Liver (tissue), 8 donors: ENCODE measurements at regions not wholly inside any gene's neighbourhood (a gene's known extent, or its start where the extent isn't known, plus 50 kb on each side); places are given as distances from the start of the nearest gene placed in this dataset.

Experiments
- DNase-seq: peaks from one replicate; pipeline ENCODE4 v3.0.0-alpha.2; 2017; ENCODE audit warnings: low spot score
- H3K27ac ChIP-seq, 2 donors: one replicate each; pipeline ENCODE4 v1.7.0; 2013; ENCODE audit warnings: inconsistent platforms in 2 of 2, low read length in 2 of 2, control low read depth in 1 of 2, low read depth in 1 of 2, mild to moderate bottlenecking in 1 of 2
- H3K27me3 ChIP-seq, 4 donors: one replicate each; pipeline versions ENCODE4 v1.6.1 to v1.7.0; 2013; ENCODE audit warnings: low read length in 3 of 4, inconsistent platforms in 1 of 4, mild to moderate bottlenecking in 1 of 4, moderate library complexity in 1 of 4; ENCODE audit not compliant: control insufficient read depth in 4 of 4, insufficient read depth in 4 of 4
- H3K36me3 ChIP-seq, 4 donors: one replicate each; pipeline versions ENCODE4 v1.6.1 to v1.7.0; 2013; ENCODE audit warnings: low read length in 3 of 4, mild to moderate bottlenecking in 3 of 4, low read depth in 1 of 4, moderate library complexity in 1 of 4; ENCODE audit not compliant: control insufficient read depth in 4 of 4, insufficient read depth in 3 of 4
- H3K4me1 ChIP-seq, 4 donors: one replicate each; pipeline versions ENCODE4 v1.6.1 to v1.7.0; 2013; ENCODE audit warnings: low read length in 3 of 4, mild to moderate bottlenecking in 3 of 4, moderate library complexity in 1 of 4; ENCODE audit not compliant: control insufficient read depth in 4 of 4, insufficient read depth in 4 of 4
- H3K4me3 ChIP-seq, 3 donors: one replicate each; pipeline versions ENCODE4 v1.6.1 to v1.7.0; 2013; ENCODE audit warnings: low read length in 3 of 3, control low read depth in 1 of 3, low read depth in 1 of 3, mild to moderate bottlenecking in 1 of 3
- H3K9ac ChIP-seq, 2 donors: one replicate each; pipeline ENCODE4 v1.7.0; 2013; ENCODE audit warnings: low read length in 2 of 2, mild to moderate bottlenecking in 2 of 2, moderate library complexity in 2 of 2, control low read depth in 1 of 2, low read depth in 1 of 2
- H3K9me3 ChIP-seq, 4 donors: one replicate each; pipeline versions ENCODE4 v1.6.1 to v1.7.0; 2013; ENCODE audit warnings: low read length in 3 of 4; ENCODE audit not compliant: control insufficient read depth in 4 of 4
- ATF3 ChIP-seq: IDR thresholded peaks from 2 replicates; pipeline ENCODE4 v1.6.1; 2016; ENCODE audit warnings: antibody characterized with exemption
- EGR1 ChIP-seq, 2 donors: IDR thresholded peaks; 2 replicates each; pipeline ENCODE4 v1.6.1; 2016 to 2018; ENCODE audit warnings: antibody characterized with exemption in 2 of 2, low read depth in 2 of 2
- FOXA1 ChIP-seq: IDR thresholded peaks from 2 replicates; pipeline ENCODE4 v1.6.1; 2016; ENCODE audit warnings: antibody characterized with exemption
- GABPA ChIP-seq, 2 donors: IDR thresholded peaks in 1 of 2; conservative IDR thresholded peaks in 1 of 2; 2 replicates each; pipeline ENCODE4 v1.6.1; 2016; ENCODE audit warnings: antibody characterized with exemption in 2 of 2, mild to moderate bottlenecking in 1 of 2, moderate library complexity in 1 of 2
- HNF4A ChIP-seq, 2 donors: conservative IDR thresholded peaks; 2 replicates each; pipeline ENCODE4 v1.6.1; 2016; ENCODE audit warnings: antibody characterized with exemption in 2 of 2, mild to moderate bottlenecking in 2 of 2
- HNF4G ChIP-seq: IDR thresholded peaks from 2 replicates; pipeline ENCODE4 v1.6.1; 2016; ENCODE audit warnings: antibody characterized with exemption
- JUND ChIP-seq, 2 donors: IDR thresholded peaks; 2 replicates each; pipeline ENCODE4 v1.6.1; 2016; ENCODE audit warnings: antibody characterized with exemption in 2 of 2
- MAX ChIP-seq: IDR thresholded peaks from 2 replicates; pipeline ENCODE4 v1.6.1; 2016; ENCODE audit warnings: antibody characterized with exemption
- NR2F2 ChIP-seq: IDR thresholded peaks from 2 replicates; pipeline ENCODE4 v1.6.1; 2016; ENCODE audit warnings: antibody characterized with exemption
- RAD21 ChIP-seq, 2 donors: IDR thresholded peaks; 2 replicates each; pipeline ENCODE4 v1.6.1; 2016; ENCODE audit warnings: antibody characterized with exemption in 2 of 2, mild to moderate bottlenecking in 2 of 2
- RXRA ChIP-seq, 2 donors: IDR thresholded peaks; 2 replicates each; pipeline ENCODE4 v1.6.1; 2017 to 2018; ENCODE audit warnings: antibody characterized with exemption in 2 of 2, mild to moderate bottlenecking in 1 of 2
- SP1 ChIP-seq: IDR thresholded peaks from 2 replicates; pipeline ENCODE4 v1.6.1; 2018; ENCODE audit warnings: antibody characterized with exemption, mild to moderate bottlenecking
- TAF1 ChIP-seq: conservative IDR thresholded peaks from 2 replicates; pipeline ENCODE4 v1.6.1; 2016; ENCODE audit warnings: antibody characterized with exemption, mild to moderate bottlenecking
- YY1 ChIP-seq: IDR thresholded peaks from 2 replicates; pipeline ENCODE4 v1.6.1; 2016; ENCODE audit warnings: antibody characterized with exemption, mild to moderate bottlenecking
- ZBTB33 ChIP-seq: IDR thresholded peaks from 2 replicates; pipeline ENCODE4 v1.6.1; 2016; ENCODE audit warnings: antibody characterized with exemption
- WGBS: extraction: QIAGEN DNeasy Blood & Tissue Kit; methylation state at CpG from one replicate; pipeline ENCODE4 v1.1.7; 2013; 5-methylcytosine and 5-hydroxymethylcytosine counted together
- TF ChIP-seq, protein P1 (sequence below): fragments of 150-350 bp; IDR thresholded peaks from 2 replicates; pipeline ENCODE4 v1.5.1; 2017; ENCODE audit warnings: improper control_type of control experiment, low read depth, low read length; ENCODE audit not compliant: missing input control
- TF ChIP-seq, protein P2 (sequence below): IDR thresholded peaks from 2 replicates; pipeline ENCODE4 v1.6.1; 2016; ENCODE audit warnings: antibody characterized with exemption, mild to moderate bottlenecking
- donor health status: healthy.
- donor health status: healthy.
- donor health status: healthy.
- donor health status: healthy.
- donor health status: healthy.

- Histone ChIP-seq H3K36me3 (no peaks in the 10 kb centered on the region), H3K27me3 (no peaks in the 10 kb centered on the region), H3K27ac (no peak overlapping the region), H3K9ac (no peak overlapping the region), H3K9me3 (no peaks in the 10 kb centered on the region), H3K4me1 (no peaks in the 10 kb centered on the region), H3K4me3 (no peak overlapping the region)
- no peak for DNase-seq
- no peak for TF ChIP-seq TAF1
- TF ChIP-seq, protein P1, sequence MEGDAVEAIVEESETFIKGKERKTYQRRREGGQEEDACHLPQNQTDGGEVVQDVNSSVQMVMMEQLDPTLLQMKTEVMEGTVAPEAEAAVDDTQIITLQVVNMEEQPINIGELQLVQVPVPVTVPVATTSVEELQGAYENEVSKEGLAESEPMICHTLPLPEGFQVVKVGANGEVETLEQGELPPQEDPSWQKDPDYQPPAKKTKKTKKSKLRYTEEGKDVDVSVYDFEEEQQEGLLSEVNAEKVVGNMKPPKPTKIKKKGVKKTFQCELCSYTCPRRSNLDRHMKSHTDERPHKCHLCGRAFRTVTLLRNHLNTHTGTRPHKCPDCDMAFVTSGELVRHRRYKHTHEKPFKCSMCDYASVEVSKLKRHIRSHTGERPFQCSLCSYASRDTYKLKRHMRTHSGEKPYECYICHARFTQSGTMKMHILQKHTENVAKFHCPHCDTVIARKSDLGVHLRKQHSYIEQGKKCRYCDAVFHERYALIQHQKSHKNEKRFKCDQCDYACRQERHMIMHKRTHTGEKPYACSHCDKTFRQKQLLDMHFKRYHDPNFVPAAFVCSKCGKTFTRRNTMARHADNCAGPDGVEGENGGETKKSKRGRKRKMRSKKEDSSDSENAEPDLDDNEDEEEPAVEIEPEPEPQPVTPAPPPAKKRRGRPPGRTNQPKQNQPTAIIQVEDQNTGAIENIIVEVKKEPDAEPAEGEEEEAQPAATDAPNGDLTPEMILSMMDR: no peak
- TF ChIP-seq ATF3: no peak
- 81% methylated on average over 1 of the region's 1 CpG for WGBS
Measured at GRCh38 chr4:154984616-154985015, 203.5 kb downstream of the RBM46 start.

DNA sequence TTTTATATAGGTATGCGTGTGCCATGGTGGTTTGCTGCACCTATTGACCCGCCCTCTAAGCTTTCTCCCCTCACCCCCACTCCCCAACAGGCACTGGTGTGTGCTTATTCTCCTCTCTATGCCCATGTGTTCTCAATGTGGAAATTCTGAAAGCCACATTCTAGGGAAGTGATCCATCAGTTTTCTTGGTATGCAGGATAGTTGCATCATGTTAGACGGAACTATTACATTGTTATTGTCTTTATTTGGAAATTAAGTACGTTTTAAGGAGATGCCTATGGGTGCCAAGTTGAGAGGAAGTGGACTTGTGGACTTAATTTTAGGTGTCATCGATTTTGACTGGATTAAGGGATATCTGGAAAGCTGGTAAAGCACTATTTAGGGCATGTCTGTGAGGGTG is 204.6 kb downstream of the RBM46 start:
- H3K9me3 ChIP-seq: no peaks in the 10 kb centered on the region
- H3K27me3 ChIP-seq: no peaks in the 10 kb centered on the region
- 69% methylated on average over 5 of the region's 5 CpGs for WGBS

More for the DNA sequence above, 204.6 kb downstream of the RBM46 start:
- H3K36me3 ChIP-seq: no peaks in the 10 kb centered on the region
- H3K9ac ChIP-seq: no peak overlapping the region
- H3K27ac ChIP-seq: no peak overlapping the region
- DNase-seq: no peak
- H3K4me3 ChIP-seq: no peak overlapping the region
- TF ChIP-seq RXRA (IDR thresholded peaks at IDR 0.05): no peak
- TF ChIP-seq FOXA1: no peak
- no peak for TF ChIP-seq EGR1 (IDR thresholded peaks at IDR 0.05; ENCODE audit: low read depth in 2 of 2)
- TF ChIP-seq GABPA (IDR thresholded peaks at IDR 0.05 in 1 of 2, conservative IDR thresholded peaks at IDR 0.05 in 1 of 2): no peak
- TF ChIP-seq HNF4G: no peak
- no peak for TF ChIP-seq JUND (IDR thresholded peaks at IDR 0.05)
- no peak for TF ChIP-seq ZBTB33
- no peak for TF ChIP-seq RAD21 (IDR thresholded peaks at IDR 0.05)
- no peak for TF ChIP-seq HNF4A (conservative IDR thresholded peaks at IDR 0.05)
- no peak for TF ChIP-seq NR2F2
- TF ChIP-seq MAX: no peak
- TF ChIP-seq SP1: no peak
- no peak for TF ChIP-seq TAF1
- TF ChIP-seq, protein P2, sequence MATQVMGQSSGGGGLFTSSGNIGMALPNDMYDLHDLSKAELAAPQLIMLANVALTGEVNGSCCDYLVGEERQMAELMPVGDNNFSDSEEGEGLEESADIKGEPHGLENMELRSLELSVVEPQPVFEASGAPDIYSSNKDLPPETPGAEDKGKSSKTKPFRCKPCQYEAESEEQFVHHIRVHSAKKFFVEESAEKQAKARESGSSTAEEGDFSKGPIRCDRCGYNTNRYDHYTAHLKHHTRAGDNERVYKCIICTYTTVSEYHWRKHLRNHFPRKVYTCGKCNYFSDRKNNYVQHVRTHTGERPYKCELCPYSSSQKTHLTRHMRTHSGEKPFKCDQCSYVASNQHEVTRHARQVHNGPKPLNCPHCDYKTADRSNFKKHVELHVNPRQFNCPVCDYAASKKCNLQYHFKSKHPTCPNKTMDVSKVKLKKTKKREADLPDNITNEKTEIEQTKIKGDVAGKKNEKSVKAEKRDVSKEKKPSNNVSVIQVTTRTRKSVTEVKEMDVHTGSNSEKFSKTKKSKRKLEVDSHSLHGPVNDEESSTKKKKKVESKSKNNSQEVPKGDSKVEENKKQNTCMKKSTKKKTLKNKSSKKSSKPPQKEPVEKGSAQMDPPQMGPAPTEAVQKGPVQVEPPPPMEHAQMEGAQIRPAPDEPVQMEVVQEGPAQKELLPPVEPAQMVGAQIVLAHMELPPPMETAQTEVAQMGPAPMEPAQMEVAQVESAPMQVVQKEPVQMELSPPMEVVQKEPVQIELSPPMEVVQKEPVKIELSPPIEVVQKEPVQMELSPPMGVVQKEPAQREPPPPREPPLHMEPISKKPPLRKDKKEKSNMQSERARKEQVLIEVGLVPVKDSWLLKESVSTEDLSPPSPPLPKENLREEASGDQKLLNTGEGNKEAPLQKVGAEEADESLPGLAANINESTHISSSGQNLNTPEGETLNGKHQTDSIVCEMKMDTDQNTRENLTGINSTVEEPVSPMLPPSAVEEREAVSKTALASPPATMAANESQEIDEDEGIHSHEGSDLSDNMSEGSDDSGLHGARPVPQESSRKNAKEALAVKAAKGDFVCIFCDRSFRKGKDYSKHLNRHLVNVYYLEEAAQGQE: no peak
- TF ChIP-seq, protein P1: no peak
- TF ChIP-seq YY1: no peak
- no peaks in the 10 kb centered on the region for H3K4me1 ChIP-seq
